HS-27A (cell line): ENCODE measurements at regions not wholly inside any gene's neighbourhood (a gene's known extent, or its start where the extent isn't known, plus 50 kb on each side); places are given as distances from the start of the nearest gene placed in this dataset.

Experiments used
- DNase-seq: peaks from one replicate; pipeline ENCODE4 v3.0.0-alpha.2; 2012; ENCODE audit warnings: low read depth, missing footprints

GRCh38 chr10:78927257-78927995 is 141.3 kb upstream of the ZMIZ1 start:
- no peak for DNase-seq

- DNase-seq = no peak
Observed at GRCh38 chr10:78928330-78928729, 140.4 kb upstream of the ZMIZ1 start.

- DNase-seq = no peak
Observed at GRCh38 chr10:78929541-78929940, 139.2 kb upstream of the ZMIZ1 start.

- DNase-seq = peak; percentile 42
Observed at GRCh38 chr10:78931321-78932053, 137.3 kb upstream of the ZMIZ1 start.

- DNase-seq = no peak
Observed at GRCh38 chr10:78932054-78932386, 136.7 kb upstream of the ZMIZ1 start.

GRCh38 chr10:78932861-78933260 is 135.9 kb upstream of the ZMIZ1 start:
- DNase-seq = no peak

GRCh38 chr10:78933828-78934531 is 134.8 kb upstream of the ZMIZ1 start:
- no peak for DNase-seq

GRCh38 chr10:78934532-78934898 is 134.3 kb upstream of the ZMIZ1 start:
- DNase-seq = no peak

- no peak for DNase-seq
Observed at GRCh38 chr10:78934994-78935602, 133.7 kb upstream of the ZMIZ1 start.

- no peak for DNase-seq
Observed at GRCh38 chr10:78935697-78936407, 132.9 kb upstream of the ZMIZ1 start.

GRCh38 chr10:78936412-78937342 is 132.1 kb upstream of the ZMIZ1 start:
- DNase-seq = no peak

- no peak for DNase-seq
Observed at GRCh38 chr10:78937393-78937792, 131.4 kb upstream of the ZMIZ1 start.

- no peak for DNase-seq
Observed at GRCh38 chr10:78937800-78938694, 130.7 kb upstream of the ZMIZ1 start.

GRCh38 chr10:78938695-78939672 is 129.8 kb upstream of the ZMIZ1 start:
- DNase-seq = no peak

- DNase-seq = no peak
Observed at GRCh38 chr10:78942091-78942501, 126.7 kb upstream of the ZMIZ1 start.

- no peak for DNase-seq
Observed at GRCh38 chr10:78944723-78945312, 123.9 kb upstream of the ZMIZ1 start.

GRCh38 chr10:78945838-78946237 is 122.9 kb upstream of the ZMIZ1 start:
- no peak for DNase-seq

GRCh38 chr10:78947226-78947625 is 121.5 kb upstream of the ZMIZ1 start:
- DNase-seq = no peak
